GM20000 (cell line): ENCODE measurements at regions not wholly inside any gene's neighbourhood (a gene's known extent, or its start where the extent isn't known, plus 50 kb on each side); places are given as distances from the start of the nearest gene placed in this dataset.

Source experiments
- DNase-seq: peaks from one replicate; pipeline ENCODE4 v3.0.0; 2012; ENCODE audit warnings: low spot score
- CTCF ChIP-seq: IDR thresholded peaks from 2 replicates; pipeline ENCODE4 v1.5.1; 2012; ENCODE audit warnings: mild to moderate bottlenecking, control low read depth; ENCODE audit errors: extremely low read depth, missing control alignments

- TF ChIP-seq CTCF, result no peak
- no peak for DNase-seq
Measured at GRCh38 chr1:70902211-70902610, 145.4 kb downstream of the PTGER3 start.

GRCh38 chr1:70906800-70907199 is 140.8 kb downstream of the PTGER3 start:
- no peak for DNase-seq
- TF ChIP-seq CTCF, result no peak

GRCh38 chr1:70907563-70908310 is 139.9 kb downstream of the PTGER3 start:
- TF ChIP-seq CTCF, result no peak
- no peak for DNase-seq

- TF ChIP-seq CTCF, result no peak
- DNase-seq, result no peak
Measured at GRCh38 chr1:70909262-70909822, 138.3 kb downstream of the PTGER3 start.

GRCh38 chr1:70910013-70910412 is 137.6 kb downstream of the PTGER3 start:
- TF ChIP-seq CTCF, result no peak
- no peak for DNase-seq

- no peak for DNase-seq
- no peak for TF ChIP-seq CTCF
Measured at GRCh38 chr1:70911861-70912260, 135.8 kb downstream of the PTGER3 start.

GRCh38 chr1:70914224-70914623 is 133.4 kb downstream of the PTGER3 start:
- TF ChIP-seq CTCF, result no peak
- no peak for DNase-seq
